HFFc6 (cell line): ENCODE measurements at regions not wholly inside any gene's neighbourhood (a gene's known extent, or its start where the extent isn't known, plus 50 kb on each side); places are given as distances from the start of the nearest gene placed in this dataset.

Experiments
- DNase-seq: peaks from one replicate; pipeline ENCODE4 v3.0.0-alpha.2; 2018
- H3K27ac Mint-ChIP-seq: 2 replicates; pipeline ENCODE4 v1.8.0; 2020; ENCODE audit warnings: mild to moderate bottlenecking, mixed read lengths
- H3K27me3 Mint-ChIP-seq: 2 replicates; pipeline ENCODE4 v1.8.0; 2021; ENCODE audit warnings: mild to moderate bottlenecking, moderate library complexity, mixed read lengths; ENCODE audit not compliant: insufficient read depth
- H3K36me3 Mint-ChIP-seq: 2 replicates; pipeline ENCODE4 v1.8.0; 2021; ENCODE audit warnings: low read depth, mixed read lengths
- H3K4me1 Mint-ChIP-seq: 2 replicates; pipeline ENCODE4 v1.8.0; 2020; ENCODE audit warnings: low read depth, mixed read lengths
- H3K4me3 Mint-ChIP-seq: 2 replicates; pipeline ENCODE4 v1.8.0; 2020; ENCODE audit warnings: mild to moderate bottlenecking, moderate library complexity, mixed read lengths
- H3K9me3 Mint-ChIP-seq: 2 replicates; pipeline ENCODE4 v1.8.0; 2020; ENCODE audit warnings: mild to moderate bottlenecking, mixed read lengths
- CTCF ChIP-seq: fragments of 200-600 bp; sonication (generic); IDR thresholded peaks from 2 replicates; pipeline ENCODE4 v1.5.0; 2021; ENCODE audit warnings: antibody characterized with exemption, mild to moderate bottlenecking

GRCh38 chr11:10379871-10380568 lies 75.0 kb upstream of the AMPD3 start:
- Mint-ChIP-seq H3K9me3 (no peaks in the 10 kb centered on the region; the same call in 1 of the 2 replicates), H3K36me3 (peaks cover 8% of the 10 kb centered on the region), H3K27ac (peak overlapping the region; percentile 91), H3K27me3 (no peaks in the 10 kb centered on the region; the same call in 1 of the 2 replicates), H3K4me3 (0 out of 2 replicates have a peak overlapping the region, but pooled peaks have one; percentile 36), H3K4me1 (peaks cover 77% of the 10 kb centered on the region)
- no peak for TF ChIP-seq CTCF
- DNase-seq = peak; percentile 56

GRCh38 chr11:10380921-10381320 lies 74.1 kb upstream of the AMPD3 start:
- Mint-ChIP-seq H3K9me3 (no peaks in the 10 kb centered on the region; the same call in 1 of the 2 replicates), H3K27me3 (no peaks in the 10 kb centered on the region; the same call in 1 of the 2 replicates), H3K4me3 (no peak overlapping the region), H3K27ac (peak overlapping the region; percentile 72), H3K36me3 (peaks cover 8% of the 10 kb centered on the region), H3K4me1 (peaks cover 72% of the 10 kb centered on the region)
- DNase-seq = no peak
- TF ChIP-seq CTCF = no peak

- Mint-ChIP-seq H3K27ac (peak overlapping the region; percentile 56), H3K36me3 (peaks cover 8% of the 10 kb centered on the region), H3K9me3 (no peaks in the 10 kb centered on the region; the same call in 1 of the 2 replicates), H3K4me3 (no peak overlapping the region), H3K27me3 (no peaks in the 10 kb centered on the region; the same call in 1 of the 2 replicates), H3K4me1 (peaks cover 72% of the 10 kb centered on the region)
- DNase-seq = no peak
- TF ChIP-seq CTCF = no peak
These were observed 73.3 kb upstream of the AMPD3 start for GRCh38 chr11:10381736-10382135.

- peak overlapping the region; percentile 13; the same call in 1 of the 2 replicates for H3K27ac Mint-ChIP-seq
- no peaks in the 10 kb centered on the region; the same call in 1 of the 2 replicates for H3K9me3 Mint-ChIP-seq
- no peak for TF ChIP-seq CTCF
- no peak for DNase-seq
- no peaks in the 10 kb centered on the region; the same call in 1 of the 2 replicates for H3K27me3 Mint-ChIP-seq
- peaks cover 8% of the 10 kb centered on the region for H3K36me3 Mint-ChIP-seq
- H3K4me1 Mint-ChIP-seq = peaks cover 72% of the 10 kb centered on the region
- H3K4me3 Mint-ChIP-seq = no peak overlapping the region
These were observed 72.5 kb upstream of the AMPD3 start for GRCh38 chr11:10382518-10382917.

GRCh38 chr11:10385696-10386095 lies 69.4 kb upstream of the AMPD3 start:
- no peak for DNase-seq
- no peak for TF ChIP-seq CTCF
- Mint-ChIP-seq H3K4me1 (peaks cover 70% of the 10 kb centered on the region), H3K4me3 (no peak overlapping the region), H3K27me3 (no peaks in the 10 kb centered on the region; the same call in none of the 2 replicates), H3K27ac (peak overlapping the region; percentile 29; the same call in 1 of the 2 replicates), H3K9me3 (no peaks in the 10 kb centered on the region; the same call in 1 of the 2 replicates), H3K36me3 (peaks cover 18% of the 10 kb centered on the region)
